A673 (cell line): ENCODE measurements at regions not wholly inside any gene's neighbourhood (a gene's known extent, or its start where the extent isn't known, plus 50 kb on each side); places are given as distances from the start of the nearest gene placed in this dataset.

Experiments used
- BruUV-seq: library from RNA; stranded (reverse); fragments of 400-500 nt; replicated peaks from 2 replicates; lab custom pipeline; 2021; lab: Mats Ljungman, UMichigan
- CTCF ChIA-PET: fragments of 300-600 bp; sonication (Branson Sonifier 250); formaldehyde crosslinking; loops from one replicate; lab custom pipeline; 2022; ENCODE audit warnings: antibody characterized with exemption; lab: Charles Lee
- POLR2A ChIA-PET: fragments of 300-600 bp; sonication (Branson Sonifier 250); formaldehyde crosslinking; loops from one replicate; lab custom pipeline; 2022; ENCODE audit warnings: antibody characterized with exemption; ENCODE audit not compliant: low non-redundant PET; lab: Charles Lee
- DNase-seq: peaks from one replicate; pipeline ENCODE4 v3.0.0-alpha.2; 2015; ENCODE audit warnings: low spot score
- H3K27ac ChIP-seq: fragments of 200-600 bp; sonication (generic); 2 replicates; pipeline ENCODE4 v1.5.1; 2016; ENCODE audit warnings: mixed run types, low read depth, mild to moderate bottlenecking, mixed read lengths, antibody characterized with exemption, low read length; ENCODE audit not compliant: poor library complexity, severe bottlenecking
- H3K27me3 ChIP-seq: fragments of 200-600 bp; sonication (generic); replicated peaks from 2 replicates; pipeline ENCODE4 v1.6.1; 2017; ENCODE audit warnings: mixed run types, low read depth, mild to moderate bottlenecking, mixed read lengths, antibody characterized with exemption, low read length; ENCODE audit not compliant: insufficient read depth, poor library complexity
- H3K36me3 ChIP-seq: fragments of 200-600 bp; sonication (generic); 2 replicates; pipeline ENCODE4 v1.6.1; 2016; ENCODE audit warnings: mixed run types, mild to moderate bottlenecking, mixed read lengths, antibody characterized with exemption, low read length; ENCODE audit not compliant: insufficient read depth, poor library complexity, severe bottlenecking
- H3K4me1 ChIP-seq: fragments of 200-600 bp; sonication (generic); 2 replicates; pipeline ENCODE4 v1.6.1; 2017; ENCODE audit warnings: mixed run types, mild to moderate bottlenecking, mixed read lengths, antibody characterized with exemption, low read length; ENCODE audit not compliant: insufficient read depth, poor library complexity, severe bottlenecking
- H3K4me3 ChIP-seq: fragments of 200-600 bp; sonication (generic); 2 replicates; pipeline ENCODE4 v1.5.1; 2016; ENCODE audit warnings: low read depth, mixed run types, mild to moderate bottlenecking, mixed read lengths, low read length; ENCODE audit not compliant: poor library complexity, severe bottlenecking
- H3K9me3 ChIP-seq: fragments of 200-600 bp; sonication (generic); 2 replicates; pipeline ENCODE4 v1.6.1; 2016; ENCODE audit warnings: mixed run types, low read depth, mild to moderate bottlenecking, mixed read lengths, antibody characterized with exemption, low read length; ENCODE audit not compliant: poor library complexity, severe bottlenecking
- EZH2 ChIP-seq: fragments of 200-600 bp; sonication (generic); IDR thresholded peaks from 2 replicates; pipeline ENCODE4 v1.6.1; 2017; ENCODE audit warnings: borderline replicate concordance, low read depth, mild to moderate bottlenecking, mixed read lengths, antibody characterized with exemption, low read length; ENCODE audit not compliant: poor library complexity, severe bottlenecking
- intact Hi-C: fragments of 100-400 bp; cut with micrococcal nuclease; formaldehyde crosslinking; loops from one replicate; pipeline ENCODE4 v1.10.0; 2022; ENCODE audit not compliant: unreplicated experiment
- TF ChIP-seq, protein P1 (sequence below): fragments of 300-800, 200-600 bp; sonication (generic); conservative IDR thresholded peaks from 2 replicates; pipeline ENCODE4 v1.5.1; 2017; ENCODE audit warnings: low read depth, mild to moderate bottlenecking, antibody characterized with exemption, low read length, moderate library complexity, mixed read lengths

DNA sequence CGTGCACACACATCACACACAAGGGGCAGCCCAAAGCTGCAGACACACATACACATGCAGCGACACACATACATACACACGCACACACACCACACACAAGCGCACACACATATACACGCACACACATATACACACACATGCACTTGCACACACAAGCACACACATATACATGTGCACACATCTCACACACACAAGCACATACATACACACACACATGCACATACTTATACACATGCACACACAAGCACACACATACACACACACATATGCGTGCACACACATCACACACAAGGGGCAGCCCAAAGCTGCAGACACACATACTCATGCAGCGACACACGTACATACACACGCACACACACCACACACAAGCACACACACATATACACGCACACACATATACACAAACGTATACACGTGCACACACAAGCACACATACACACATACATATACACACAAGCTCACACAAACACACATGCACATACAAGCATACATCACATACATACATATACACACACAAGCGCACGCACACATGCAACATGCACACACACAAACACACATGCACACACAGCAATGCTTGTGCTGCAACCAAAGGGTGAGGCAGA, 178.8 kb upstream of the PFKP start:
- TF ChIP-seq EZH2, result no peak
- TF ChIP-seq, protein P1, sequence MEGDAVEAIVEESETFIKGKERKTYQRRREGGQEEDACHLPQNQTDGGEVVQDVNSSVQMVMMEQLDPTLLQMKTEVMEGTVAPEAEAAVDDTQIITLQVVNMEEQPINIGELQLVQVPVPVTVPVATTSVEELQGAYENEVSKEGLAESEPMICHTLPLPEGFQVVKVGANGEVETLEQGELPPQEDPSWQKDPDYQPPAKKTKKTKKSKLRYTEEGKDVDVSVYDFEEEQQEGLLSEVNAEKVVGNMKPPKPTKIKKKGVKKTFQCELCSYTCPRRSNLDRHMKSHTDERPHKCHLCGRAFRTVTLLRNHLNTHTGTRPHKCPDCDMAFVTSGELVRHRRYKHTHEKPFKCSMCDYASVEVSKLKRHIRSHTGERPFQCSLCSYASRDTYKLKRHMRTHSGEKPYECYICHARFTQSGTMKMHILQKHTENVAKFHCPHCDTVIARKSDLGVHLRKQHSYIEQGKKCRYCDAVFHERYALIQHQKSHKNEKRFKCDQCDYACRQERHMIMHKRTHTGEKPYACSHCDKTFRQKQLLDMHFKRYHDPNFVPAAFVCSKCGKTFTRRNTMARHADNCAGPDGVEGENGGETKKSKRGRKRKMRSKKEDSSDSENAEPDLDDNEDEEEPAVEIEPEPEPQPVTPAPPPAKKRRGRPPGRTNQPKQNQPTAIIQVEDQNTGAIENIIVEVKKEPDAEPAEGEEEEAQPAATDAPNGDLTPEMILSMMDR, result no peak
- no peak for DNase-seq
- CTCF ChIA-PET, result no interaction called here

DNA sequence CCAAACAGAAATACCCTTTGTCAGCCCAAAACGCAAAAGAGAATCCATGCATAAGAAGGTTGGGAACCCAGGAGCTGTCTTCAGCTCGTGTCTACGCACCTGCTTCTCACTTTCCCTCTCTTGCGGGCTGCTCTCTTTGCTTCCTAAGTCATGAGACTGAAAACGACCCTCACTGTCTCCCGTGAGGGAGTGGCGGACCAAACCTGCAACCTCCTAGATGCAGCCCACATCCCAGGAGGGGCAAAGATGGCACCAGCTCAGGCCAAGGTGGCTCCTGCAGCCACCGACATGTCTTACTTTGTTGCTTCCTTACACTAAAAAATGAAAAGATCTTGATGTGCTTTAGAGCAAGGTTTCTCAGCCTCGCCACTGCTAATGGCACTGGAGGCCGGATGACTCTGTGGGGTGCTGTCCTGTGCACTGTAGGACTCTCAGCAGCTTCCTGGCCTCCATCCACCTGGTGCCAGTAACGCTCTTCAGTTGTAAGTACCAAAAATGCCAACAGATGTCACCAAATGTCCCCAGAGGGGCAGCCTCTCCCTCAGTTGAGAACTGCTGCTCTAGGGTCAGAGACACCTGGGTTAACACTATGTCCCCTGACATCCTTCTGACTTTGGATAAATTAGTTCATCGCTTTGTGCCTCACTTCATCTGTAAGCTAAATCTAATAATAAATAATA, 179.8 kb upstream of the PFKP start:
- no peak overlapping the region for H3K4me3 ChIP-seq
- ChIA-PET POLR2A (no interaction called here), CTCF (no interaction called here)
- no peak for DNase-seq
- H3K27ac ChIP-seq, result no peak overlapping the region
- no peaks in the 10 kb centered on the region for H3K36me3 ChIP-seq
- BruUV-seq, result no TSS peak
- H3K4me1 ChIP-seq, result peaks cover 8% of the 10 kb centered on the region
- intact Hi-C loops, result no loop called here
- no peak for TF ChIP-seq EZH2
- TF ChIP-seq, protein P1, result no peak
- H3K9me3 ChIP-seq, result no peaks in the 10 kb centered on the region
- H3K27me3 ChIP-seq, result no peaks in the 10 kb centered on the region

More for the DNA sequence above, 178.8 kb upstream of the PFKP start:
- Histone ChIP-seq H3K4me3 (no peak overlapping the region), H3K27ac (no peak overlapping the region), H3K27me3 (no peaks in the 10 kb centered on the region), H3K36me3 (no peaks in the 10 kb centered on the region), H3K9me3 (no peaks in the 10 kb centered on the region), H3K4me1 (no peaks in the 10 kb centered on the region)
- intact Hi-C loops, result no loop called here
- POLR2A ChIA-PET, result no interaction called here
- BruUV-seq, result no TSS peak

DNA sequence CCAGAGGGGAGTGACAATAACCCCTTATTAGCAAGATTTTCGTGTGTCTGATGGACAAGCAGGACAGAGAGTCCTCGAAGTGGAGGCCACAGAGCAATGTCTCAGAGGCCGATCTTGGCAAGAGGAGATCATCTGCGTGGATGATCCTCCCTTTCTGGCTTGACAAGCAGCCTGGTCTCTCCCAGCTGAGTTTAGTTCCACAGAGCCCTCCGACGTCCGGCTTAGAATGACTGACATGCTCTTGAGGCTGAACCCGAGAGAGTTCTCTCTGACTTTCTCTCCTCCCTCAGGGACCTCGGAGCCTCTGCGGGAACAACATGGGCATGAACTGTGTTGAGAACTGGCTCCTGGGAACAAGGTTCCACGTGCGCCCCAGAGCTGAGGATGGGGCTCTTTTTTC, 180.7 kb upstream of the PFKP start:
- H3K27me3 ChIP-seq, result no peaks in the 10 kb centered on the region
- H3K36me3 ChIP-seq, result no peaks in the 10 kb centered on the region
- H3K27ac ChIP-seq, result no peak overlapping the region
- H3K9me3 ChIP-seq, result no peaks in the 10 kb centered on the region
- ChIA-PET POLR2A (no interaction called here), CTCF (no interaction called here)
- intact Hi-C loops, result no loop called here
- no TSS peak for BruUV-seq
- peaks cover 17% of the 10 kb centered on the region for H3K4me1 ChIP-seq
- TF ChIP-seq, protein P1, result no peak
- TF ChIP-seq EZH2, result no peak
- DNase-seq, result no peak
- no peak overlapping the region for H3K4me3 ChIP-seq
